RCC 7860 (cell line): ENCODE measurements at regions not wholly inside any gene's neighbourhood (a gene's known extent, or its start where the extent isn't known, plus 50 kb on each side); places are given as distances from the start of the nearest gene placed in this dataset.

Experiments
- DNase-seq: peaks from one replicate; pipeline ENCODE4 v3.0.0-alpha.2; 2015; ENCODE audit warnings: low spot score
- FAIRE-seq: peaks from 2 replicates; lab custom pipeline; 2012; peaks lifted over from hg19 to GRCh38; lab: Jason Lieb, UNC

GRCh38 chr11:127066401-127067090 is 66.0 kb upstream of the KIRREL3 start:
- FAIRE-seq (no peak), DNase-seq (no peak)

GRCh38 chr11:127063241-127063640 is 62.7 kb upstream of the KIRREL3 start:
- FAIRE-seq (no peak), DNase-seq (peak; percentile 19)

GRCh38 chr11:127061947-127062346 is 61.4 kb upstream of the KIRREL3 start:
- no peak for FAIRE-seq
- DNase-seq, result no peak

GRCh38 chr11:127059750-127060149 is 59.2 kb upstream of the KIRREL3 start:
- FAIRE-seq (no peak), DNase-seq (peak; percentile 42)

- FAIRE-seq (no peak), DNase-seq (no peak)
Observed at GRCh38 chr11:127059286-127059685, 58.7 kb upstream of the KIRREL3 start.

- FAIRE-seq, result no peak
- DNase-seq, result no peak
Observed at GRCh38 chr11:127058524-127058923, 58.0 kb upstream of the KIRREL3 start.

- no peak for DNase-seq
- FAIRE-seq, result no peak
Observed at GRCh38 chr11:127057126-127057525, 56.6 kb upstream of the KIRREL3 start.

GRCh38 chr11:127056338-127056971 is 55.9 kb upstream of the KIRREL3 start:
- FAIRE-seq, result no peak
- no peak for DNase-seq

GRCh38 chr11:127055236-127055635 is 54.7 kb upstream of the KIRREL3 start:
- no peak for DNase-seq
- no peak for FAIRE-seq

- DNase-seq, result no peak
- FAIRE-seq, result no peak
Observed at GRCh38 chr11:127054153-127054552, 53.6 kb upstream of the KIRREL3 start.

GRCh38 chr11:127052404-127052803 is 51.8 kb upstream of the KIRREL3 start:
- DNase-seq, result no peak
- FAIRE-seq, result no peak
